ENCODE measurements at regions not wholly inside any gene's neighbourhood (a gene's known extent, or its start where the extent isn't known, plus 50 kb on each side); places are given as distances from the start of the nearest gene placed in this dataset.

GRCh38 chr9:105854783-105855724, 160.7 kb downstream of the TMEM38B start:
- Mint-ChIP-seq H3K9me3 (peaks cover 12 to 14% of the 10 kb centered on the region in 2 donors), H3K27me3 (no peaks in the 10 kb centered on the region), H3K4me1 (peaks cover 23% of the 10 kb centered on the region), H3K27ac (no peak overlapping the region), H3K4me3 (no peak overlapping the region)
- DNase-seq (no peak), ATAC-seq (no peak)

GRCh38 chr9:105855987-105856386, 161.6 kb downstream of the TMEM38B start:
- Mint-ChIP-seq H3K9me3 (peaks cover 12 to 14% of the 10 kb centered on the region in 2 donors), H3K27ac (no peak overlapping the region), H3K27me3 (no peaks in the 10 kb centered on the region), H3K4me3 (no peak overlapping the region), H3K4me1 (peaks cover 23% of the 10 kb centered on the region)
- DNase-seq (no peak), ATAC-seq (no peak)

GRCh38 chr9:105858006-105858690, 163.8 kb downstream of the TMEM38B start:
- peak in 1 of 2 donors; percentile 22 for DNase-seq
- H3K27ac Mint-ChIP-seq, result peak overlapping the region in 1 of 2 donors; percentile 27
- no peak overlapping the region for H3K4me3 Mint-ChIP-seq

GRCh38 chr9:105858877-105859276, 164.5 kb downstream of the TMEM38B start:
- no peaks in the 10 kb centered on the region for H3K27me3 Mint-ChIP-seq
- H3K9me3 Mint-ChIP-seq, result peaks cover 14 to 17% of the 10 kb centered on the region in 2 donors
- peak overlapping the region; percentile 47 to 58 for H3K4me3 Mint-ChIP-seq
- DNase-seq (peak in 1 of 2 donors; percentile 16), ATAC-seq (peak; percentile 84)
- peaks cover 23% of the 10 kb centered on the region for H3K4me1 Mint-ChIP-seq
- H3K27ac Mint-ChIP-seq, result peak overlapping the region; percentile 49 to 87

More at GRCh38 chr9:105858006-105858690, 163.8 kb downstream of the TMEM38B start:
- Mint-ChIP-seq H3K27me3 (no peaks in the 10 kb centered on the region), H3K4me1 (peaks cover 23% of the 10 kb centered on the region), H3K9me3 (peaks cover 14 to 17% of the 10 kb centered on the region in 2 donors)
- peak; percentile 87 for ATAC-seq

- Mint-ChIP-seq H3K27me3 (no peaks in the 10 kb centered on the region), H3K27ac (peak overlapping the region; percentile 49 to 87), H3K4me1 (peaks cover 23% of the 10 kb centered on the region), H3K4me3 (peak overlapping the region; percentile 47 to 58), H3K9me3 (peaks cover 14 to 17% of the 10 kb centered on the region in 2 donors)
- DNase-seq (no peak), ATAC-seq (no peak)
These were observed 165.2 kb downstream of the TMEM38B start for GRCh38 chr9:105859428-105860091.

- H3K4me3 Mint-ChIP-seq, result no peak overlapping the region
- H3K4me1 Mint-ChIP-seq, result peaks cover 23% of the 10 kb centered on the region
- ATAC-seq (no peak), DNase-seq (no peak)
- H3K27ac Mint-ChIP-seq, result no peak overlapping the region
- peaks cover 14 to 17% of the 10 kb centered on the region in 2 donors for H3K9me3 Mint-ChIP-seq
- no peaks in the 10 kb centered on the region for H3K27me3 Mint-ChIP-seq
These were observed 166.2 kb downstream of the TMEM38B start for GRCh38 chr9:105860516-105860915.

GRCh38 chr9:105861972-105862371, 167.6 kb downstream of the TMEM38B start:
- H3K4me1 Mint-ChIP-seq, result peaks cover 23% of the 10 kb centered on the region
- ATAC-seq, result no peak
- DNase-seq, result no peak
- no peaks in the 10 kb centered on the region for H3K27me3 Mint-ChIP-seq
- no peak overlapping the region for H3K27ac Mint-ChIP-seq
- no peak overlapping the region for H3K4me3 Mint-ChIP-seq
- H3K9me3 Mint-ChIP-seq, result peaks cover 14 to 17% of the 10 kb centered on the region in 2 donors

- peak; percentile 15 for ATAC-seq
- H3K4me3 Mint-ChIP-seq, result no peak overlapping the region
- H3K27ac Mint-ChIP-seq, result no peak overlapping the region
- no peaks in the 10 kb centered on the region for H3K27me3 Mint-ChIP-seq
- H3K9me3 Mint-ChIP-seq, result peaks cover 7 to 9% of the 10 kb centered on the region in 2 donors
- DNase-seq, result no peak
- H3K4me1 Mint-ChIP-seq, result peaks cover 7% of the 10 kb centered on the region
These were observed 170.0 kb downstream of the TMEM38B start for GRCh38 chr9:105864248-105864898.

- no peaks in the 10 kb centered on the region for H3K27me3 Mint-ChIP-seq
- DNase-seq, result no peak
- H3K4me1 Mint-ChIP-seq, result no peaks in the 10 kb centered on the region
- peak; percentile 7 for ATAC-seq
- peaks cover 0 to 5% of the 10 kb centered on the region in 2 donors for H3K9me3 Mint-ChIP-seq
- no peak overlapping the region for H3K4me3 Mint-ChIP-seq
- H3K27ac Mint-ChIP-seq, result no peak overlapping the region
These were observed 170.9 kb downstream of the TMEM38B start for GRCh38 chr9:105865285-105865684.

GRCh38 chr9:105871540-105871939, 177.2 kb downstream of the TMEM38B start:
- no peak for DNase-seq
- no peak overlapping the region for H3K4me3 Mint-ChIP-seq
- peaks cover 4% of the 10 kb centered on the region for H3K4me1 Mint-ChIP-seq
- no peaks in the 10 kb centered on the region for H3K27me3 Mint-ChIP-seq
- H3K9me3 Mint-ChIP-seq, result no peaks in the 10 kb centered on the region
- H3K27ac Mint-ChIP-seq, result no peak overlapping the region
- no peak for ATAC-seq

- no peaks in the 10 kb centered on the region for H3K9me3 Mint-ChIP-seq
- no peak overlapping the region for H3K27ac Mint-ChIP-seq
- no peak overlapping the region for H3K4me3 Mint-ChIP-seq
- no peaks in the 10 kb centered on the region for H3K27me3 Mint-ChIP-seq
- ATAC-seq, result no peak
- H3K4me1 Mint-ChIP-seq, result peaks cover 9% of the 10 kb centered on the region
- DNase-seq, result no peak
These were observed 179.5 kb downstream of the TMEM38B start for GRCh38 chr9:105873801-105874200.

GRCh38 chr9:105877721-105878120, 183.4 kb downstream of the TMEM38B start:
- Mint-ChIP-seq H3K27ac (no peak overlapping the region), H3K4me3 (no peak overlapping the region), H3K4me1 (peaks cover 9% of the 10 kb centered on the region), H3K9me3 (no peaks in the 10 kb centered on the region), H3K27me3 (no peaks in the 10 kb centered on the region)
- ATAC-seq (no peak), DNase-seq (no peak)

- Mint-ChIP-seq H3K9me3 (no peaks in the 10 kb centered on the region), H3K4me3 (no peak overlapping the region), H3K4me1 (peaks cover 20% of the 10 kb centered on the region), H3K27ac (no peak overlapping the region), H3K27me3 (peaks cover 10% of the 10 kb centered on the region)
- DNase-seq (no peak), ATAC-seq (no peak)
These were observed 184.8 kb downstream of the TMEM38B start for GRCh38 chr9:105879181-105879580.

- Mint-ChIP-seq H3K4me3 (no peak overlapping the region), H3K27me3 (peaks cover 10% of the 10 kb centered on the region), H3K4me1 (peaks cover 26% of the 10 kb centered on the region), H3K9me3 (no peaks in the 10 kb centered on the region), H3K27ac (no peak overlapping the region)
- DNase-seq (no peak), ATAC-seq (no peak)
These were observed 186.2 kb downstream of the TMEM38B start for GRCh38 chr9:105880517-105880916.

GRCh38 chr9:105881021-105881420, 186.7 kb downstream of the TMEM38B start:
- ATAC-seq, result no peak
- no peak overlapping the region for H3K4me3 Mint-ChIP-seq
- H3K9me3 Mint-ChIP-seq, result no peaks in the 10 kb centered on the region
- DNase-seq, result no peak
- peaks cover 26% of the 10 kb centered on the region for H3K4me1 Mint-ChIP-seq
- H3K27me3 Mint-ChIP-seq, result peaks cover 10% of the 10 kb centered on the region
- H3K27ac Mint-ChIP-seq, result no peak overlapping the region

All from stimulated activated naive CD8-positive, alpha-beta T cell treated with anti-CD3 and anti-CD28 coated beads, Interleukin-15, amount 100 ng/mL, for 72 hours (primary cell).